IMR-90 (cell line): ENCODE measurements at regions not wholly inside any gene's neighbourhood (a gene's known extent, or its start where the extent isn't known, plus 50 kb on each side); places are given as distances from the start of the nearest gene placed in this dataset.

Experiments
- CEBPB ChIP-seq: IDR thresholded peaks from 2 replicates; pipeline ENCODE4 v1.6.1; 2012; ENCODE audit warnings: low read depth, low read length, improper control_type of control experiment
- CTCF ChIP-seq: conservative IDR thresholded peaks from 2 replicates; pipeline ENCODE4 v1.5.1; 2012; ENCODE audit warnings: mild to moderate bottlenecking, low read depth, low read length, improper control_type of control experiment
- MAZ ChIP-seq: IDR thresholded peaks from 2 replicates; pipeline ENCODE4 v1.6.1; 2012; ENCODE audit warnings: low read depth, mild to moderate bottlenecking, low read length, improper control_type of control experiment, moderate library complexity, borderline replicate concordance
- POLR2A ChIP-seq: IDR thresholded peaks from 2 replicates; pipeline ENCODE4 v1.6.1; 2012; ENCODE audit warnings: mild to moderate bottlenecking, low read depth, low read length
- RAD21 ChIP-seq: IDR thresholded peaks from 2 replicates; pipeline ENCODE4 v1.6.1; 2012; ENCODE audit warnings: low read length, improper control_type of control experiment
- SMC3 ChIP-seq: fragments of 150-350 bp; IDR thresholded peaks from 2 replicates; pipeline ENCODE4 v1.6.1; 2016; ENCODE audit warnings: low read depth, mild to moderate bottlenecking, antibody characterized with exemption, low read length, moderate library complexity
- USF2 ChIP-seq: fragments of 150-350 bp; IDR thresholded peaks from 2 replicates; pipeline ENCODE4 v1.6.1; 2017; ENCODE audit warnings: mild to moderate bottlenecking, antibody characterized with exemption, low read length, low read depth

GRCh38 chr2:30030361-30030760, 109.0 kb upstream of the ALK start:
- no peak for TF ChIP-seq RAD21
- TF ChIP-seq POLR2A: no peak
- TF ChIP-seq USF2: no peak
- no peak for TF ChIP-seq CTCF
- TF ChIP-seq CEBPB: no peak
- no peak for TF ChIP-seq MAZ
- no peak for TF ChIP-seq SMC3
